Stimulated activated CD8-positive, alpha-beta memory T cell treated with anti-CD3 and anti-CD28 coated beads, Interleukin-7, amount 100 ng/mL, for 1 hour (primary cell): ENCODE measurements at regions not wholly inside any gene's neighbourhood (a gene's known extent, or its start where the extent isn't known, plus 50 kb on each side); places are given as distances from the start of the nearest gene placed in this dataset.

Experiments used
- DNase-seq, 2 donors: peaks; one replicate each; pipeline ENCODE4 v3.0.0-alpha.2; 2020; ENCODE audit warnings: low read depth in 2 of 2

- DNase-seq: no peak
Measured at GRCh38 chr10:8876171-8876570, 821.7 kb downstream of the GATA3 start.

GRCh38 chr10:8889538-8889937, 835.0 kb downstream of the GATA3 start:
- DNase-seq: no peak

GRCh38 chr10:8893102-8893501, 838.6 kb downstream of the GATA3 start:
- no peak for DNase-seq

GRCh38 chr10:8894148-8894547, 839.7 kb downstream of the GATA3 start:
- DNase-seq: no peak

- DNase-seq: no peak
Measured at GRCh38 chr10:8897769-8898168, 843.3 kb downstream of the GATA3 start.

GRCh38 chr10:8898745-8899330, 844.4 kb downstream of the GATA3 start:
- no peak for DNase-seq

GRCh38 chr10:8902926-8903325, 848.4 kb downstream of the GATA3 start:
- no peak for DNase-seq

- no peak for DNase-seq
Measured at GRCh38 chr10:8908013-8908412, 853.5 kb downstream of the GATA3 start.

- DNase-seq: no peak
Measured at GRCh38 chr10:8910314-8910713, 855.8 kb downstream of the GATA3 start.

- DNase-seq: no peak
Measured at GRCh38 chr10:8911032-8911431, 856.5 kb downstream of the GATA3 start.

- DNase-seq: no peak
Measured at GRCh38 chr10:8912108-8912507, 857.6 kb downstream of the GATA3 start.

- DNase-seq: no peak
Measured at GRCh38 chr10:8913720-8914119, 859.2 kb downstream of the GATA3 start.

- no peak for DNase-seq
Measured at GRCh38 chr10:8919280-8919679, 864.8 kb downstream of the GATA3 start.

GRCh38 chr10:8921568-8921967, 867.1 kb downstream of the GATA3 start:
- no peak for DNase-seq

GRCh38 chr10:8923096-8923495, 868.6 kb downstream of the GATA3 start:
- DNase-seq: no peak

- no peak for DNase-seq
Measured at GRCh38 chr10:8927705-8928104, 873.2 kb downstream of the GATA3 start.

GRCh38 chr10:8946451-8946850, 892.0 kb downstream of the GATA3 start:
- DNase-seq: no peak

GRCh38 chr10:8950978-8951377, 896.5 kb downstream of the GATA3 start:
- DNase-seq: no peak

GRCh38 chr10:8951440-8952089, 897.1 kb downstream of the GATA3 start:
- DNase-seq: no peak

GRCh38 chr10:8956400-8956799, 901.9 kb downstream of the GATA3 start:
- no peak for DNase-seq

GRCh38 chr10:8962249-8962648, 907.8 kb downstream of the GATA3 start:
- no peak for DNase-seq

- DNase-seq: no peak
Measured at GRCh38 chr10:8967061-8967460, 912.6 kb downstream of the GATA3 start.

- DNase-seq: no peak
Measured at GRCh38 chr10:8969853-8970252, 915.4 kb downstream of the GATA3 start.

- no peak for DNase-seq
Measured at GRCh38 chr10:8975535-8975934, 921.0 kb downstream of the GATA3 start.
